Calu3 (cell line): ENCODE measurements at regions not wholly inside any gene's neighbourhood (a gene's known extent, or its start where the extent isn't known, plus 50 kb on each side); places are given as distances from the start of the nearest gene placed in this dataset.

Source experiments
- BruUV-seq: library from RNA; stranded (reverse); fragments of 400-500 nt; replicated peaks from 2 replicates; lab custom pipeline; 2021; lab: Mats Ljungman, UMichigan
- CTCF ChIA-PET: fragments of 300-600 bp; sonication (Branson Sonifier 250); formaldehyde crosslinking; loops from one replicate; lab custom pipeline; 2022; ENCODE audit warnings: antibody characterized with exemption; lab: Charles Lee
- DNase-seq: peaks from one replicate; pipeline ENCODE4 v3.0.0; 2022
- H3K27ac Mint-ChIP-seq: one replicate; pipeline ENCODE4 v1.8.0; 2022; ENCODE audit warnings: mixed read lengths; ENCODE audit not compliant: unreplicated experiment
- H3K27me3 Mint-ChIP-seq: one replicate; pipeline ENCODE4 v1.8.0; 2022; ENCODE audit warnings: mixed read lengths; ENCODE audit not compliant: unreplicated experiment
- H3K36me3 Mint-ChIP-seq: one replicate; pipeline ENCODE4 v1.8.0; 2022; ENCODE audit warnings: mild to moderate bottlenecking, moderate library complexity, mixed read lengths; ENCODE audit not compliant: insufficient read depth, unreplicated experiment
- H3K4me1 Mint-ChIP-seq: one replicate; pipeline ENCODE4 v1.8.0; 2022; ENCODE audit warnings: mild to moderate bottlenecking, low read depth, mixed read lengths; ENCODE audit not compliant: unreplicated experiment
- H3K4me3 Mint-ChIP-seq: one replicate; pipeline ENCODE4 v1.8.0; 2022; ENCODE audit warnings: mild to moderate bottlenecking, low read depth, moderate library complexity, mixed read lengths; ENCODE audit not compliant: unreplicated experiment
- H3K9me3 Mint-ChIP-seq: one replicate; pipeline ENCODE4 v1.8.0; 2022; ENCODE audit warnings: low read depth, mixed read lengths; ENCODE audit not compliant: unreplicated experiment
- intact Hi-C: fragments of 100-400 bp; cut with micrococcal nuclease; formaldehyde crosslinking; loops from one replicate; pipeline ENCODE4 v1.10.0; 2022; ENCODE audit not compliant: unreplicated experiment
- TF ChIP-seq, protein P1 (sequence below): fragments of 200-600 bp; IDR thresholded peaks from one replicate; pipeline ENCODE4 v1.8.0; 2022; ENCODE audit warnings: antibody characterized with exemption; ENCODE audit not compliant: unreplicated experiment

DNA sequence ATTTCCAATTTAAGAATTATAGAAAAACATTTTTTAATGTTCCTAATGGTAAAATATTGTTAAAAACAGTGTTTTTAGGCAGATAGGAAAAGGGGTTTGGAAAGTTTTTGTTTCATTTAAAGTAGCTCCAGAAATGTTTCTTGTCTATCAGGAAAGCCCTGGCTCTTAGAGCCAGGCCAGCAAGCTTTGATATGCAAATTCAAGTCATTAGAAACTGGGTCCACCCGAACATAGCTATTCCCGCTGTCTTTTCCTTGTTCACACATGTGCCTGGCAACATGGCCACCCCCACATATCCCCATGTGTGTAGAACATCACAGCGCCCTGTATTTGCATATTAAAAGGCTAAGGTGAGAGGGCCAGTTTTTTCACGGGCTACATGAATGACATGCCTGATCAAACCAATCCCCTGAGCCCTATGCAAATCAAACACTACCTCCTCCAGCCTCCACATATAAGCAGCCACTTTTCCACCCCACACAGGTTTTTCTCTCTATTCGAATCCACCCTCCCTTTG, 925.3 kb upstream of the CDH10 start:
- no peak for DNase-seq
- Mint-ChIP-seq H3K4me3 (no peak overlapping the region), H3K27me3 (no peaks in the 10 kb centered on the region), H3K27ac (no peak overlapping the region), H3K4me1 (no peaks in the 10 kb centered on the region), H3K9me3 (peaks cover 11% of the 10 kb centered on the region), H3K36me3 (no peaks in the 10 kb centered on the region)
- TF ChIP-seq, protein P1, sequence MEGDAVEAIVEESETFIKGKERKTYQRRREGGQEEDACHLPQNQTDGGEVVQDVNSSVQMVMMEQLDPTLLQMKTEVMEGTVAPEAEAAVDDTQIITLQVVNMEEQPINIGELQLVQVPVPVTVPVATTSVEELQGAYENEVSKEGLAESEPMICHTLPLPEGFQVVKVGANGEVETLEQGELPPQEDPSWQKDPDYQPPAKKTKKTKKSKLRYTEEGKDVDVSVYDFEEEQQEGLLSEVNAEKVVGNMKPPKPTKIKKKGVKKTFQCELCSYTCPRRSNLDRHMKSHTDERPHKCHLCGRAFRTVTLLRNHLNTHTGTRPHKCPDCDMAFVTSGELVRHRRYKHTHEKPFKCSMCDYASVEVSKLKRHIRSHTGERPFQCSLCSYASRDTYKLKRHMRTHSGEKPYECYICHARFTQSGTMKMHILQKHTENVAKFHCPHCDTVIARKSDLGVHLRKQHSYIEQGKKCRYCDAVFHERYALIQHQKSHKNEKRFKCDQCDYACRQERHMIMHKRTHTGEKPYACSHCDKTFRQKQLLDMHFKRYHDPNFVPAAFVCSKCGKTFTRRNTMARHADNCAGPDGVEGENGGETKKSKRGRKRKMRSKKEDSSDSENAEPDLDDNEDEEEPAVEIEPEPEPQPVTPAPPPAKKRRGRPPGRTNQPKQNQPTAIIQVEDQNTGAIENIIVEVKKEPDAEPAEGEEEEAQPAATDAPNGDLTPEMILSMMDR, result no peak
- no TSS peak for BruUV-seq
- intact Hi-C loops, result no loop called here
- CTCF ChIA-PET, result no interaction called here

DNA sequence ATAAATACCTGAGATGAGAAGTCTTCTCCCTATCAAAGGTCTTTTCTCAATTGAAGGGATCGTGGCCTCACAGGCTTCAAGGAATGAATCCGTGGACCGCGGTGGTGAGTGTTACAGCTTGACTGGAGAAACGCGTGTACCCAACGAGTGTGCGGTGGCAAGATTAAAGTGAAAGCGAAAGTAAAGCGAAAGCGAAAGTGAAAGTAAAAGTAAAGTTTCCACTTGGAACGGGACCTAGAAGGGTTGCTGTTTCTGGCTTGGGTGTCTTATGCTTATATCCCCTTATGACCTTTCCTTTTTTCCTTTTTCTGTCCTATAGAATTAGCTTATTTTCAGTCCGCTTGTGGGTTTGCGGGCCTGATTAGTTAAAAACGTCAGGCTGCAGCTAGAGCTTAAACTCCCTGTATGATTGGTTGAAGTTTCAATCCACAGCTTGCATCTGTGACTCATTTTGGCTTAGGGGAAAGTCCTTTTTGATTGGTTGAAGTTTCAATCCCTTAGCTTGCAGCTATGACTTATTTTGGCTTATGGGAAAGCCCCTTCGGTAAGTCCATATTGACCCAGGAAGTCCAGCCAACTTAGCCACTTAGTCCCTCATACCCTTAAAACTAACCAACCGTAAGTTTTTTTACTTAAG, 924.3 kb upstream of the CDH10 start:
- TF ChIP-seq, protein P1, result no peak
- CTCF ChIA-PET, result no interaction called here
- Mint-ChIP-seq H3K4me3 (no peak overlapping the region), H3K9me3 (peaks cover 13% of the 10 kb centered on the region), H3K27ac (no peak overlapping the region), H3K27me3 (no peaks in the 10 kb centered on the region), H3K4me1 (no peaks in the 10 kb centered on the region), H3K36me3 (no peaks in the 10 kb centered on the region)
- no peak for DNase-seq
- no TSS peak for BruUV-seq
- intact Hi-C loops, result no loop called here

DNA sequence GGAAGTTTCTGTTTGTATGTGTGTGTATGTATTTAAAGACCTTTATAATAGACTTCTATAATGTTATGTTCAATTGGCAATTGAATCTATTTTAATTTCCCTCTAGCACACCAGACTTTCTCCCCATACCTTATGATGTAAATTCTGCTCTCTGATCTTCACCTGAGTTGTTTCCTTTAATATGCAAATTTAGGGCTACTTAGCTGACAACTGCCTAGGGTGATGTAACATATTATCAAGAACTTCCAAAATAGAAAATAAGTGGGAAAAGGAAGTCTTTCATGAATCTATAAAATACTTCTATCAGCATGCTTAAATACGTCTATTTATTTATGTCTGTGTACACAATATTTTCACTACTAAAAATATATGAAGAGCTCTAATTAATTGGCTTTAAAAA, 923.5 kb upstream of the CDH10 start:
- no peak overlapping the region for H3K4me3 Mint-ChIP-seq
- H3K4me1 Mint-ChIP-seq, result no peaks in the 10 kb centered on the region
- CTCF ChIA-PET, result no interaction called here
- H3K27me3 Mint-ChIP-seq, result no peaks in the 10 kb centered on the region
- intact Hi-C loops, result no loop called here
- no TSS peak for BruUV-seq
- TF ChIP-seq, protein P1, result no peak
- no peaks in the 10 kb centered on the region for H3K36me3 Mint-ChIP-seq
- no peak overlapping the region for H3K27ac Mint-ChIP-seq
- DNase-seq, result no peak
- H3K9me3 Mint-ChIP-seq, result peaks cover 18% of the 10 kb centered on the region

DNA sequence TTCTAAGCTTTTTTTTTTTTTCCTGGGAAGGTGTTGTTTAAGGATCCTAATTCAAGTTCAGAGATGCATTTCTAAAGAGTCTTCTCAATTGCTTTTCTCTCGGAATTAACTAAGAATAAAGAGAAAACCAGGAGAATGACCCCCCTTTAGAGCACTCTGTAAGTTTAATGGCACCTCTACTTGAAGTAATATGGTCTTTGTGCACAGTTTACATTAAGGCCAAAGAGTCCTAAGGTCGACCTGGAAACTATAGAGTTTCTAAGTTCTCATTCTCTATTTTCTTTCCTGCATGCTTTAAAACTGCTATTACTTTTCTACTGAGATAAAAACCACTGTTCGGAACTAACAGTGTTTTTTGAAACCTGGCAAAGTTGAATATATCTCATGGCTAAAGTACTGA, 923.1 kb upstream of the CDH10 start:
- H3K27ac Mint-ChIP-seq, result no peak overlapping the region
- no peaks in the 10 kb centered on the region for H3K4me1 Mint-ChIP-seq
- H3K27me3 Mint-ChIP-seq, result no peaks in the 10 kb centered on the region
- no peaks in the 10 kb centered on the region for H3K36me3 Mint-ChIP-seq
- no peak overlapping the region for H3K4me3 Mint-ChIP-seq
- CTCF ChIA-PET, result no interaction called here
- intact Hi-C loops, result no loop called here
- no TSS peak for BruUV-seq
- peaks cover 18% of the 10 kb centered on the region for H3K9me3 Mint-ChIP-seq
- DNase-seq, result no peak
- TF ChIP-seq, protein P1, result no peak
